NCI-H524 treated with DMSO at 0.1 percent for 48 hours (cell line): ENCODE measurements at regions not wholly inside any gene's neighbourhood (a gene's known extent, or its start where the extent isn't known, plus 50 kb on each side); places are given as distances from the start of the nearest gene placed in this dataset.
"Not testable (repeated sequence)": the region's sequence is repeated elsewhere in the genome, so short reads cannot be mapped to it uniquely, and the experiment has no call there.

Source experiments
- DNase-seq: peaks from one replicate; lab custom pipeline; 2025; lab: John Stamatoyannopoulos, UW

DNA sequence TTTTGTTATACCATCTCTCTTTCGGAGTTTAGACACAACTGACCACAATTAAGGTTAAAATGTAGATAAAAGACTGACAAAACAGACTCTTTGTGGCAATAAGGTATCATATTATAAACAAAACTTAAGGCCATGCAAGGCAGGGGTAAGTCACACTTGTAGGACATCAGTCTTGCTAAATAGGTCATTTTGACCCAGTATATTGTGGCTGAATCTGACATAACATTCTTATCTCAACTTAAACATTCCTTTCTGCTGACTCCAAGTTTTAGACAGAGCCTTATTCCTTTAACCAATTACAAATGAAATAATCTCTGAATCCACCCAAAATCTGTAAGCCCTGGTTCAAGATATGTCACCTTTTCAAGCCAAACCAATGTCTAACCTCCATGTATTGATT, 733.4 kb upstream of the B3GALT2 start:
- no peak for DNase-seq

DNA sequence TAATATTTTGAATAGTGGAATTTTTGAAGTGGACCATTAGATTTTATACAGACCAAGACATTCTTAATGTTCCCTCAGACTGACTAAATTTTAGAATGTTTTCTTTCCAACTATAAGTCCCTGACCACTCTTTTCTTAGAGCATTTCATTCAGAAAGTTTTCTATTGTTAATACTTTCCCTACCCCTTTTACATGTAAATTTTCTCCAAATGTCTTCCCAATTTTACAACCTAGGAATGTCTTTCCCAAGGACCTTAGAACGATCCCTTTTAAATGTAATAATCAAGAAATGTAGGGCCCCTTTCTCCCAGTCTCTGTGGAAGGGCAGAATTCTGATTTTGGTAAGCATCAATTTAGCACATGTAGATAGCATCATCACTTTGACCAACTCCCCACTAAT, 730.0 kb upstream of the B3GALT2 start:
- no peak for DNase-seq

DNA sequence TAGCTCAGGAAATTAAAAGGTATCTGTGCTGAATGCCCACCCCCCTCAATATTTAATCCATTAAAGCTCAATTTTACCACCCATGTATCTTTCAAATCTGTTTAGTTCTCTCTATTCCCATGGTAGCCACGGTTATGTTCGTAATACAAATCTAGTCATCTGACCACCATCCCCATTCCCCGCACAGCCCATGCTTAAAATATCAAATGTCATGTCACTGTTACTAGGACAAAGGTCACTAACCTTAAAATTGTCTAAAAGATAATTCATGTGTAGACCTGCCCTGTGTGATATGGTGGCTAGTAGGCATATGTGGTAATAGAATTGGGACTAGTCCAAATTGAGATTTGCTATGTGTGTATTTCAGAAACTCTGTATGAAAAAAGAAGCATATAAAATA, 728.5 kb upstream of the B3GALT2 start:
- DNase-seq: no peak

DNA sequence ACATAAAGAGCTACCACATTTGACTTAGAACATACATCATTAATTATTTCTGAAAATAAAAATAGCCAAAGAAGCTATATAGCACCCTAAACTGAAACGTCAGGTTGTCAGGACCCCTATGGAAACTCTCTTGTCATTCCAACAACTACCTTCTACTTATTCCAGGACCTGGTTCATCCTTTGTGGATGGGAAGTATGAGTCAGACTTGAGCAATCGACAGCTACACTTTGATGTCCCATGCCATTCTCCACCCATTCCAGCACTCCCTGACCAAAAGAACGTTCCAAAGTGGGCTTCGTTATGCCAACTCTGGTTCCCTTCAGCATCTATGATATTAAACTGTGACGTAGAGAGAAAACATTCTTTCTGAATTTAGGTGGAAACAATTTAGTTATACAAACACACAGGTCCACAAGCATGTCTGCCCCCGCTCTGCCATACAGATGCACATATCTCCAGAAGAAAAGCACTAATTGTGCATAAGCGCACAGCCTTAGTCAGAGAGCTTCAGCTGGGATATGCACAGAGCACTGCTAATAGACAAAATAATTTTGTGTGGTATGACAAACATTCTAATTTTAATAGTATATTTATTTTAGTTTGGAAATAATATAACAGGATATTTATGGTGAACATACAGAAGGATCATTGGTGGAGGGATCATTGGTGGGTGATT, 723.1 kb upstream of the B3GALT2 start:
- no peak for DNase-seq

DNA sequence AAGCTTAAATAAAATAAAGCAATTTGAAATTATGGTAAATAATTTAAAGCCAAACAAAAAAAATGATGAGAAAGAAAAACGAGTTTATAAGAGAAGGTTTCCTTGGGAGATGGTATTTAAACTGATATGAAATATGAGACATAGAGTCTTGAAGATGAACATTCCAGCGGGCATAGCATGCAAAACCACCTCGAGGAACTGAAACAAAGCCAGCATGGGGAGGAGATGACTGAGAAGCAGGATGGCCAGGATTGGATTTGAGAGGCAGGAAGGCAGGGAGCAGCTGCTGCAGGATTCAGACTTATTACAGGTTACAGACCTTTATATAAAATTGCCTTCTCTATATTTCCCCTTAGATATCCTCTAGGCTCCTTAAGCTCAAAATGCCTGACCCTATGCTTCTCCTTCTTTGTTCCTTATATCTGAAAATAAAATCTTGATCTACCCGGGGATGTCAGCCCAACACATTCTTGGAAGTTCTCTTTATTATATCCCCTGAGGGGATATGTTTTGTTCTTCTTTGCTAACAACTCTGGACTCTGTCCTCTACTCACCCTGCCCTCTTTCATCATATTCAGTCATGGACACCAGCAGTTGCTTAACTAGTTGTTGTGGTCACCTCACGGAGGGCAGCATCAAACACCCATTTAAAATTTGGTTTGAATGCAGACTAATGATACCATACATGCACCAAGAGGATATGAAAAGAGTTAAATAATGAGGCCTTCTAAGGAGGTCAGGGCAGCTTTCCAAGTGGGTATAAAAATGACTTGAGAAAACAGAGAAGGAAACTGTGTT, 719.1 kb upstream of the B3GALT2 start:
- DNase-seq: no peak

DNA sequence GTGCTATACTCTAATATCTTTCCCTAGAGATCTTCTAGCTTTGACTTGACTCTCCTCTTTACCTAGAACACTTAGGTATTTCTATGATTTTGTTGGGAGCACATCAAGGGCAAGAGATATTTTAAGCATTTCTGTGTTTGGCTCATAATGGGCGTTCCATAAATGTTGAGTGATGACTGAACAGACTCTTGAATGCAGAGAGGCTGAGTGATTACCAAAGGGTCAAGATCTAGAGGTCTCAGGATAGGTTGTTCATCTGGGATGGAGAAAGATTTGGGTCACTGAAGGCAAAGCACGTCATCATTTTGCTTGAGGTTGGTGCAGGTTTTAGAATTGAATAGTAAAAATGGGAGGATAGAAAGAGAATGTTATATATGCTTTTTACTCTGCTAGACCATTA, 705.4 kb upstream of the B3GALT2 start:
- no peak for DNase-seq

DNA sequence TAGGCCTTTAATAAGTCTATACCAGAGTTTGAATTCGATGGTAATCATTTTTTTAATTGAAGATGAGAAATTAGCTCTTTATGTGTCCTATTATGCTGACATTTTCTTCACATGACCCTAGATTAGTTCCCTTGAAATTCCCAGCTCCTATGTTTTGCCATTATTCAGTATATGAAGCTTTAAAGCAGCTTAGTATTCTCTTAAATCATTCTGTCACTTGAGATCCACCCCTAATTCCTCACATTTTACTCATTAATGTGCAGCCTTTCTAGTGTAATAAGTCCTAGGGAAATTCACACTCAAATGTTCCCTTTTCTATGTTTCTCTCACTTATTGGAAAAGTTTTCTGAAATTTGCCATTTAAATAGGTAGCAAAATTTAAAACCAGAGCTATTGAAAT, 704.5 kb upstream of the B3GALT2 start:
- DNase-seq: no peak

DNA sequence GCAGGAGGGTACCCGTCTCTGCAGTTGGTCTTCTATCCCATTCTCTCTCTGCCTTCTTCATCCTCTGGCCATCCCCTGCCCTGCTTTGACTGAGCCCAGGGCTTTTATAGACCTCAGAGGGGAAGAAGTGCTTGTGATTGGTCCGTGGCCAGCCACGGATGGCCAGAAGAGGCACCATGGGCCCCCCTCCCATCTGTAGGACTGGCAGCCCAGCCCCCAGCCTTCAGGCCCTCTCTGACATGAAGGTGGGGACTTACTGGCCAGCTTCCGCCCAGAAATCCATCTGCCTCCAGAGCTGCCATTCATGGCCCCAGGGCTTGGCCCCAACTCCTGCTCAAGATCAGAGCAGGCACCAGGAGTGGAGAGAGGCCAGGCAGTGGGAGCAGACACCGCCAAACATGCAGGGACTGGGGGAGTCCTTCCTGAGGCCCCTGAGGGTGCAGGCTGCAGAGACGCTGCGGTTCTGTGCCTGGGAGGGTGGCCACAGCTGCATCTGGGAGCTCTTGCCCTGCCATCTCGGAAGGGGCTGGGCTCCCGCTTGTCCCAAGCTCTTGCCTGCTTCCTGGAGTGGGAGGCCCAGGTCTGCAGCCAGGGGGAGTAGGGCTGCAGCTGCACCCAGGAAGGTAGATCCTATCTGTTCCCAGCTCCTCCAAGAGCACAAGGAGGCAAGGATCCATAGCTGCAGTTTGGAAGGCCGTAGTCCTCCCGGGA, 698.6 kb upstream of the B3GALT2 start:
- no peak for DNase-seq

DNA sequence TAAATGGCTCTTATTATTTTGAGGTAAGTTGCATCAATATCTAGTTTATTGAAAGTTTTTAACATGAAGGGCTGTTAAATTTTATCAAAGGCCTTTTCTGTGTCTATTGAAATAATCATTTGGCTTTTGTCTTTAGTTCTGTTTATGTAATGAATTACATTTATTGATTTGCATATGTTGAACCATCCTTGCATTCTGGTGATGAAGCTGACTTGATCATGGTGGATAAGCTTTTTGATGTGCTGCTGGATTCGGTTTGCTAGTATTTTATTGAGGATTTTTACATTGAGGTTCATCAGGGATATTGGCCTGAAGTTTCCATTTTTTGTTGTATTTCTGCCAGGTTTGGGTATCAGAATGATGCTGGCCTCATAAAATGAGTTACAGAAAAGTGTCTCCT, 691.5 kb upstream of the B3GALT2 start:
- not testable (repeated sequence) for DNase-seq

DNA sequence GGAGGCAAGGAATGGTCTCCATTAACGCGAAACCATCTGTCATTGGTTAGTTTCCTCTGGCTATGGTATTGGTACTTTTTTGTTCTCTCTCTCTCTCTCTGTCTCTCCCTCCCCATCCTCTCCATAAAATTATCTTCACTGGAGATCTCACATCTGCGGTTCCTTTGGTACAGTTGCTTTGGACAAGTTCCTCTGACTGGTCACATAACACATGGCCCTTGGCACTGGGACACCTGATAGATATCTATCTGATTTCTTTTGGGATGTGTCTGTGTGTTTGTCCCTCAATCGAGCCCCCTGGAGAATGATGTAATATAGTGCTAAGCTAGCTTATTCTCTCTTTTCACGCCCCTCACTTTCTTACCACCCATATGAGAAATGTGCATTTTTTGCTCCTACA, 682.0 kb upstream of the B3GALT2 start:
- no peak for DNase-seq

DNA sequence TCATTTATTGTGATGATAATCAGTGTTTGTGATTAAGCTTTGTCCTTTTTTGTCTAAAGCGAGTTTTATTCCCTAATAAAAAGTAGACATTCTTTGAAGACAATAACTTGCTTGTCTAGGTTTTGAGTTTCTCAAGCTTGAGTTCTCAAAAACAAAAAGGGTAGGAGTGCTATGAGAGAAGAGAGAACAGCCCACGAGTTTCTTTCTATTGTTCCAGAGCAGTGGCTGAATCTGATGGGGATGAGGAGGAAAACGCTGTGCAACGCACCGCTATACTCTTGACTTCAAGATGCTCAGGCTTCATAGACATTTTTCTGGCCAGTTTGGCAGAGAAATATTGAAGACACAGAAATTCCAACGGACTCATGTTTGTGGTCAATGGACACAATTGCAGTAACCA, 669.8 kb upstream of the B3GALT2 start:
- no peak for DNase-seq

DNA sequence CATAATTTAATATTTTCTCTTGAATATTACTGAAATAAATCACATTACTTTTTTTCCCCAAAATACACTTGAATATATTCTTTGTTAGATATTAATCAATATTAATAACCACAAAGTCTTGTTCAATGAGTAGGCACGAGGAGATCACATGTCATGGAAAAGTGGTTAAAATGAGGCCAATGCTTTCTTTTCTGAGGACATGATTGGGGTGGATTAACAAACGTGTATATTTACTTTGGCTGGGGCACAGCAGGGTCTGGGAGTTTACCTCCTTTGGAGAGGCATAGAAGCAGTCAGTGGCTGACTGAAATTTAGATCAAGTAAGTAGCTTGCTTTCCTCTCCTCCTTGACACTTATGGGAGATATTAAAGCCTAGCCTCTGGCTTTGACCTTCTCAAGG, 664.3 kb upstream of the B3GALT2 start:
- no peak for DNase-seq

DNA sequence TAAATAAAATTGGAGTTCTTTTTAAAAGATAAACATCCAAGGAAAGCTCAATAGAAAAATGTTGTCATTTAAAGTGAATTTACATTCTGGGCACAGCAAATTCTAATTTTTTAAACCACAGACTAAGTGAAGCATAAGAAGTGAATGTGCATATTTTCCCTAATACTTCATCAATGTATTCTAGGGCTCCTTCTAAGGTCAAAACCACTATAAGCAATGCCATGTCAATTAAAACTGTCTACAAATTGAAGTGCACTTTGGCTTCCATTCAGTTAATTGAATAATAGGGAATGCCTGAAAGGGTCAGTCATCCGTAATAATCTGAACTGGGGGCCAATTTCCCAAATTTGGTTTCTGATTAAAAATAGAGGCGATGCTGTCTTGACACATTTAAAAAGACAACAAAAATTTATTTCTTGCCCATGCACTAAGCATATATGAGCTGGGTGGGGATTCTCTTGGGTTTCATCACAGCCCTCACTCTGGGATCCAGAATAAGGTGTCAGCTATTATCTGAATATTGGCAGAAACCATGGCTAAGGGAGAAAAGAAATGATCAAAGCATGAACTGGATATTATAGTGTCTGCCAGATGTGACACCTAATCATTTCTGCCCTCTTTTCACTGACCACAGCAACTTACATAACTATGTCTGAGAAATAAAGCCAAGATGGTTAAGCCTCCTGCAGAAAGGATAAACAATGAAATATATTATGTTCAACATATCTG, 660.6 kb upstream of the B3GALT2 start:
- DNase-seq: no peak

DNA sequence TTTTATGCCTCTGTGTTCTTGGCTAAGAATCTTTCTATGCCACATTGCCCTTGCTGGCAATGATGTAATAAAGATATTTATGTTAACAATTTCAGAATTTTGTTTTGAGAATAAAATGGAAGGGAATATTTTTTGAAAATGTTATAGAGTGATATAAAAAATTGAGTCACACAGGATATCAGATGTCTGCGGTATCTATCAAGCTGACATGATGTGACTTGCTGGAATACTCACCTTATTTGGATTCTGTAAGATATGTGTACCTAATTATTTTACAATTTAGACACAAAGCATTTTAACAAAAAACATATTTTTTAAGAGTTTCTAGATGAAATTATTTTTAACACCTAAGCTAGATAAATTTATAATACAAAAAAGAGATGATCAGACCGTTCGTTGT, 660.0 kb upstream of the B3GALT2 start:
- DNase-seq: no peak

DNA sequence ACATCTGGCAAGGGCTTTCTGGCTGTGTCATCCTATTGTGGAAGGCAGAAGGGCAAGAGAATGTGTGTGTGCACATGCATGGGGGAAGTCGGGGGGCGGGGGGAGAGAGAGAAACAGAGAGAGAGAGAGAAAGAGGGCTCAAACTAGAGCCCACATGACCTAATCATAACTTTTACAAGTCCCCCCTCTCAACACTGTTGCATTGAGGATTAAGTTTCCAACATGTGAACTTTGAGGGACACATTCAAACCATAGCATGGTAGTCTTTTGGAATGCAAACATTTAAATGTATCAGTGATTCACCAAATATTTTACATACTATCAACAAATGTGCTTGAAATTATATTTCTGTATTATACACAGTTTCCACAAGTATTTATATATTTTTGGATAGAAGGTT, 655.4 kb upstream of the B3GALT2 start:
- no peak for DNase-seq

DNA sequence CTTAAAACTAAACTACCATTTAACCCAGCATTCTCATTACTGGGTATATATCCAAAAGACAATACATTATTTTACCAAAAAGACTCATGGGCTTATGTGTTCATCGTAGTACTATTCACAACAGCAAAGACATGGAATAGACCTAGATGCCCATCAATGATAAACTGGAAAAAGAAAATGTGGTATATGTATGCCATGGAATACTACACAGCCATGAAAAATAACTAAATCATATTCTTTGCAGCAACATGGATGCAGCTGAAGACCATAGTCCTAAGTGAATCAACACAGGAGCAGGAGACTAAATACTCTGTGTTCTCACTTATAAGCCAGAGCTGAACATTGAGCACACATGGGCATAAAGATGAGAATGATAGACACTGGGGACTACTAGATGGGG, 645.1 kb upstream of the B3GALT2 start:
- no peak for DNase-seq

DNA sequence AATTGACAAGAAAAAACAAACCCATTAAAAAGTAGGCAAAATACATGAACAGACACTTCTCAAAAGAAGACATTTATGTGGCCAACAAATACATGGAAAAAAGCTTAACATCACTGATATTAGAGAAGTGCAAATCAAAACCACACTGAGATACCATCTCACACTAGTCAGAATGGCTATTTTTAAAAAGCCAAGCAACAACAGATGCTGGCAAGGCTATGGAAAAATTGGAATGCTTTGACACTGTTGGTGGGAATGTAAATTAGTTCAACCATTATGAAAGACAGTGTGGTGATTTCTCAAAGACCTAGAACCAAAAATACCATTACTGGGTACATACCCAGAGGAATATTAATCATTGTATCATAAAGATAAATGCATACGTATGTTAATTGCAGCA, 641.1 kb upstream of the B3GALT2 start:
- DNase-seq: no peak

DNA sequence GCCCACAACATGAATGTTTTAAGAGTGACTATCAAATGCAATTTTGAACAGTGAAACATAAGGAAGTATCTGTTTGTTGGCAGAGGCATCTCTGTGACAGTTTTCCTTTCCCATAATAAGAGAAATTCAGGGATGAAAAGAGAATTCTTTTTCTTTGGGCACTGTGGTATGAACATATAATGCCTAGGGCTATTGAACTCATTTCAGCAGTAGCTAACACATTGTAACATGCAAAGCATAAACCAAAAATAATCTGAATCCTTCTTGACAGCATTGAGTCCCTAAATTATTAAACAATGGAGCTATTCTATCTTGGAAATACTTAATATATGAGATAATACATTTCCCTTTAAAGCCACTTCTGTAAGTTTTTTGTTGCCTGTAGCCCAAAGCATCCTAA, 633.0 kb upstream of the B3GALT2 start:
- no peak for DNase-seq

DNA sequence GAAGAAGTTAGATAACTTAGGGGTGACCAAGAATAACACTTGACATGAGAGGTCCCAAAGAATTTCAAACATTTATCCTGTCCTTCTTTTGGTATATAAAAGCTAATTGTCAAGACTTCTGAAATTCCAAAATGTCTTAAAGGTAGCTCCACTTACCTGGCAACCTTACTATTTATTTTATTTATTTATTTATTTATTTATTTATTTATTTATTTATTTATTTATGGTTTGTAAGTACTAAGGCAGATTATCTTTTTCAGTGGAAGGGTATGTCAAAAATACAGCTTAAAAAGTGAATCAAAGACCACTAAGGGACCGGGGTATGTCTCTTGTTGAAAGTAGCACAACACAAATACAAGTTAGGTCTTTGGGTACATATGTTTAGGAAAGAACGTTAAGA, 620.8 kb upstream of the B3GALT2 start:
- DNase-seq: no peak

DNA sequence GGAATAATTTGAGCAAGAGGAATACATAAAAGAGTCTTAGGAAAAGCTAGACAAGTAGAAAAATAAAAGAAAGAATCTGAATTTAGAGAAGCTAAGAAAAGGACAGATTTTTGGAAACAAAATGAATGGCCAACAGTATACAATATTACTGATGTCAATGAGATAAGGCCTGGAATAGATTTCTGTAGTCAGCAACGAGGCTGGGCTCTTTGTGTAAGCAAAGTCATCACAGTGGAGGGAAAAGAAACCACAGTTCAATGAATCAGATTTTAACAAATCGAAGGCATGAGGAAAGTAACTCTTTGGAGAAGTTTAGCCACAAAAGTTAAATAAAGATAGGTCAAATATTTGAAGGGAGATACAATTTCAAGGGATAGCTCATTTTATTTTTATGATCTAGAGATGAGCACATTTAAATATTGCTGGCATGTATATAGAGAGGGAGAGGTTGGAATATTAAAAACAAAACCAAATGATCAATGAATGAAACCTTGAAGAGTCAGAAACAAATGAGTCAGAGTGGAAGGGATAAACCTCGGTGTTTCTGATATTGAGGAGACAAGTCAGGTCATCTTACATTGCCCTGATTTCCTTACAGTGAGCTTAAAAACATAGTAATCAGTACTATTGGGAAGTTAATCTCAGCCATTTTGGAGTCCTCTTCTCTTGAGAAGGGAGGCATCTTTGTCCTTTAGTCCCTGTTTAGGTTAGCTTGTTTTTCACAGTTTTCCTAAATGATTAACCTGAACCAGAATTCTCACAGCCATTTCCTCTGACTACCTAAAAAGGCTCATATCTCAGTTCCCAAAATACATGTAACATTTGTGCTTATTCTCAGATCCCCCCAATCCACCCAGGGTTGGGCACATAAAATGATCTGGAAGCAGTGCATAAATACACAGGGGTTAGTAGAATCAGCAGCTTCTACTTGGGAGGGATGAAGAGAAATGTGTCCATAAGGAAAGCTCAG, 620.0 kb upstream of the B3GALT2 start:
- no peak for DNase-seq

DNA sequence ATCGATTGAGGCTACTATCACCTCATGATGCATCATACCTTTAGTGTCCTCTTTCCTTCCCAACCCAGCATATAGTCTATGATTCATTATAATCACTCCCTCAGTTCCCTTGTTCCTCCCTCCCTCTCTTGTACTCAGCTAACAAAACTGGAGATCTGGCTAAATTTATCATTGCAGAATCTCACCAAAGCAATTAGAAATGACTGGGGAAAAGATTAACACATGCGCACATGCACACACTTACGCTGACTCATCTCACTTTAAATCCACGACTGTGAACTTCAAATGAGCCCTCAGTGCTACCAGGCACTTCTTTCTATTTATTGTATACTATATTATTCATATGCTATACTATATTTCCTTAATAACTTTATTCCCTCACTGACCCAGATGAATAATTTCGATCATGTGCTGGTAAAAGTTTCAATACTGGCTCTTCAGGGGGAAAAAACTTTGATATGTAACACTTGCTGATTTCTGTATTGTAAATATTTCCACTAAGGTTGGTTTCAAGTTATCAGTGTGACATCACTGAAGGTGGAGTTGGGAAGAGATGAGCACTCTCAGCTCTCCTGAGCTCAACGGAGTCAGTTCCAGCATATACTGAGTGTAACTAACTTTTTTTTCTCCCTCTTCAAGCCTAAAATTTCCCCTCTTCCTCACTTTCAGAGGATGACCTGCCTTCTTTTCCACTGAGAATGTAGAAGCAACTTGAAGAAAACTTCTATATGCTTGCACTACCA, 613.7 kb upstream of the B3GALT2 start:
- DNase-seq: no peak
